Epithelial cell of esophagus (primary cell): ENCODE measurements at regions not wholly inside any gene's neighbourhood (a gene's known extent, or its start where the extent isn't known, plus 50 kb on each side); places are given as distances from the start of the nearest gene placed in this dataset.

Source experiments
- DNase-seq: peaks from one replicate; pipeline ENCODE4 v3.0.0; 2010; ENCODE audit warnings: low read depth
- H3K4me3 ChIP-seq: 2 replicates; pipeline ENCODE4 v1.5.1; 2011; ENCODE audit warnings: mild to moderate bottlenecking, low read length, control low read depth
- CTCF ChIP-seq: IDR thresholded peaks from 2 replicates; pipeline ENCODE4 v1.5.1; 2011; ENCODE audit warnings: low read depth, mild to moderate bottlenecking, low read length, control low read depth, inconsistent platforms; ENCODE audit not compliant: insufficient read depth; ENCODE audit errors: missing control alignments

GRCh38 chr5:74016373-74016772 lies 390.4 kb downstream of the ARHGEF28 start:
- no peak overlapping the region for H3K4me3 ChIP-seq
- TF ChIP-seq CTCF, result peak; percentile 31
- DNase-seq, result no peak

DNA sequence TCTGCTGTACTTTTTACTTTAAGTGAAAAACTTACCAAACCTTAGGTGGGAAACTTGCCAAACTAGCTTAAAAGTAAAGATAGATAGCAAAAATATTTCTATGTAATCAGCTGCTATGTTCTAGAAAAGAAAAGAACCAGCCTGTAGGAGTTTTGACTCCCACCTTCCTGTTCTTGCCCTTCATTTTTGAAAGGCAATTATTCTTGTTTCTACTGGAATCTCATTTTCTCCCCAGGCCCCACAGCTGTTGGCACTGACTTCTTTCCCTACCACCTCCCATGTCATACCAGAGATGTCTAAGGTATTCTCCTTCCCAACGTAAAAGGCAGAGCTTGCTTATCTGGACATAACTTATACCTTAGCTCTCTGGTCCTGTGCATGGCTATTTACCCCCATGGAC lies 389.7 kb downstream of the ARHGEF28 start:
- TF ChIP-seq CTCF, result no peak
- no peak overlapping the region for H3K4me3 ChIP-seq
- no peak for DNase-seq

DNA sequence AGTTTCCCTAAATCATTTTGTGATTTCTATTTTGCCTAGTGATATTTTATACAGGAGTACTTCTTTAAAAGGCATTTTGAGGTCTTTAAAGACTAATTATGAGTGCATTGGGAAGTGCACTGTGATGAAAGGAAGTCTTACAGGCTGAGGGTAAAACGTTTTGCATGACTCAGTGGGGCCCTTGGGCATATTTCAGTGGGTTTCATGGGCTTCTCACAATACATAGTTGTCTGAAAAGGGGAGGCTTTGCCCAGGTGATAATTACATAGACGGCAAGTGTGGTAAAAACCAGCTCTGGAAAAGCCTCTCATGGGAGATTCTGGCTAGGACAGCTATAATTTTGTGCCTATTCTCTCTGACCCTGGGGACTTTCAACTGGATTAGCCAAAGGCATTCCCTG lies 387.2 kb downstream of the ARHGEF28 start:
- peak; percentile 61 for DNase-seq
- H3K4me3 ChIP-seq, result no peak overlapping the region
- TF ChIP-seq CTCF, result no peak

GRCh38 chr5:74009502-74009901 lies 383.5 kb downstream of the ARHGEF28 start:
- no peak for DNase-seq
- TF ChIP-seq CTCF, result no peak
- no peak overlapping the region for H3K4me3 ChIP-seq

DNA sequence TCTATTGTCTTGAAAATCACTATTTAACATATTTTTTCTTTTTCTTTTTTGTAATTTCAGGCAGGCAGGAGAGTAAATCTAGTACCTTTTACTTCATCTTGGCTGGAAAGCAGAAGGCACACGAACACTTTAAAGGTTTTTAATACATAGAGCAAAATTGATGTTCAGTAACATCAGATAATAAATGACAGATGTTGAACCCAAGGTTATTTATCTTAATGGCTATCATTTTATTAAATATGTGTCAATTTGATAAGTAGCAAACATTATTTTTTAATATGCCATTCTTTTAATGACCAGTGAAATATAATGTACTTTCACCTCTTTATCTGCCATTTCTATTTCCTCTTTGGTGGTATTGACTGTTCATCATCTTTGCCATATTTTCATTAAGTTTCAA lies 381.2 kb downstream of the ARHGEF28 start:
- H3K4me3 ChIP-seq, result no peak overlapping the region
- DNase-seq, result no peak
- TF ChIP-seq CTCF, result no peak

DNA sequence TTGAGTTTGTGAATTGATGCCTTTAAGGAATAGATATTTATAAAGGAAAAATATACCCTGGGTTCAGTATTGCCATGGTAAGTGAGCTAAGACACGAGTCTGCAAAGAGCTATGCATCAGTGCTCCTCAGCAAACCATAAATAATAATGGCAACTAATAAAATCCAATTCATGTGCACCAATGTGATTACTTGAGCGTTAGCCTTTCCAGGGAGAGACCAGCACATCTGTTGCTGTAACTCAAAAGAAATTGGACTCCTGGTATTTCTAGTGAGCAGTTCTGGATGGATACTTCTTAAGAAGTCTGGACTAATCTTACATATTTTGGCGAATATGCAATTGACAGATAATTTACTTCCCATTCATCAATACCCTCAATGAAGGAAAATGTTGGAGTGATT lies 373.3 kb downstream of the ARHGEF28 start:
- no peak for TF ChIP-seq CTCF
- DNase-seq, result no peak
- H3K4me3 ChIP-seq, result no peak overlapping the region

DNA sequence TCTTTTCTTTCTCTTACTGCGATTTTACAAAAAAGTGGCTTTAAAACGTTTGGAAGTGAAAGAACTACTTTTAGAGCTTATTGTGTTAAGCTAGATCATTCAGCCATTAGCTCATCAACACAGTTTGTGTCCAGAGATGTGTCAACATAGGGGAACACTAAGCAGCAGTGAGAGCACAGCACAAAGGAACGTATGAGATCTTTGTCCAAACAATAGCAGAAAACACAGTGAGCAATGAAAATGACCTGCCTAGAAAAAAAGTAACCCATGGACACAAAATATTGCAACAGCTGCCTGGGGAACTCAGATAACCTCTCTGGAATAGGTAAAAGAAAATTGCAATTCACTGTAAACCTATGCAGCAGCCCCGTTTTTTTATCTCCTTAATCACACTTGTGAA lies 372.5 kb downstream of the ARHGEF28 start:
- TF ChIP-seq CTCF, result no peak
- peak; percentile 61 for DNase-seq
- no peak overlapping the region for H3K4me3 ChIP-seq
